NOMO-1 (cell line): ENCODE measurements at regions not wholly inside any gene's neighbourhood (a gene's known extent, or its start where the extent isn't known, plus 50 kb on each side); places are given as distances from the start of the nearest gene placed in this dataset.

Experiments used
- DNase-seq, 2 experiments: peaks; one replicate each; lab custom pipeline; 2025; ENCODE audit not compliant: unreplicated experiment in 2 of 2; lab: John Stamatoyannopoulos, UW

DNA sequence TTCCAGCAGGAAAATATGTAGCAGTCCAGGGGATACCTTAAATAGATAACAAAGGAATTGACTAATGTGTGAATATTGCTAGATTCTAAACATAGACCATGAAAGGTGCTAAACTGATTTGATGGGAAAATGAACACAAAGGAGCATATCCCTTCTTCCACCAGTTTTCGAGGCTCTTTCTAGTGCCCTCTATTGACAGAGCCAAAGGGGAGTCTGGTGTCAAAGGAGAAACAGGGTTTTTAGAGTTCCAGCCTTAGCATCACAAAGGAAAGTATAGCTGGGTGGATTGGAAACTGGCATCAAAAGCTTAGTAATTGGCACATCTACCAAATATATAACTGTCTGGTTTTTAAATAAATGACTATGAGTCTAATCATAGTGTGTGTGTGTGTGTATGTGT, 636.8 kb downstream of the ETV1 start:
- no peak for DNase-seq

DNA sequence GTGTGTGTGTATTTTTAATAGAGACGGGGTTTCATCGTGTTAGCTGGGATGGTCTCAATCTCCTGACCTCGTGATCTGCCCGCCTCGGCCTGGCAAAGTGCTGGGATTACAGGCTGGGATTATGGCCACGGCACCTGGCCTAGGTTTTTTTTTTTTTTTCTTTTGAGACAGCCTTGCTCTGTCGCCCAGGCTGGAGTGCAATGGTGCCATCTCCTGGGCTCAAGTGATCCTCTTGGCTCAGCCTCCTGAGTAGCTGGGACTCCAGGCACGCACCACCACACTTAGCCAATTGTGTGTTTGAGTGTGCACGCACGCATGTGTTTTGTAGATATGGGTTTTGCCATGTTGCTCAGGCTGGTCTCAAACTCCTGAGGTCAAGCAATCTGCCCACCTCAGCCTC, 629.8 kb downstream of the ETV1 start:
- DNase-seq = no peak

DNA sequence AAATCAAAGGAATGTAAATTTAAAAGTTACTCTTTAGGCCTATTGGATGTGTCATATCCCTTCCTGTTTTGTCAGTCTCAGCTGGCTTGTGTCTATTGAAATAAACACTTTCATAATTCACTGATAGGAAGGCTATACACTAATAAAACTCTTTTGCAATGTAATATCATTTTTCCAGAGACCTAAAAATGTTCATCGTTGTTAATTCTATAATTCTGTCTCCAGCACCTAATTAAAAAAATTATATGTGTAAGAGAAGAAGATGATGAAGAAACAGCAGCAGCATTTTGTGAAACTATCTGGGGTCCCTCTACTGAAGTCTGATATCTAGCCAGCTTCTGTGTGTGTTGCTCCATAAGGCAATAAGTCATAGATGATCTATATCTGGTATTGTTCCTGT, 602.7 kb downstream of the ETV1 start:
- no peak for DNase-seq

DNA sequence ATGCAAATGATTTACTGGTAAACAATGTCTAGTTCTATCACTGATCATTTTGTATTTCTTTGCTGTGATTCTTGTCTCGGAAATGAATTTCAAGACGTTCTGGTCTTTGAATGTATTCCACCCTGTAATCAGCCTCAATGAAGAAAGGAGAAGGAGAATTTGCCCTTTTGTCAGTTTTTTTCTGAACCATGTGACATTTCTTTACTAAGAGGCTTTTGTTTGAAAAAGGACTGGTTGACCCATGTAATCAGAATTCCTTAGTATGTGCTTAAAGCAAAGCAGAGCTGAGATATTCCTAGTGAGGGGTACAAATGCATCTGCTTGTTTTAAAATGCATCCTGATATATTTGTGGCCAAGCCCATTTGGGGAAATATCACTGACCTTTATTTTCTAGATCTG, 581.6 kb downstream of the ETV1 start:
- no peak for DNase-seq

- DNase-seq = no peak
These were observed 578.3 kb downstream of the ETV1 start for GRCh38 chr7:13411151-13411550.

GRCh38 chr7:13411636-13412035, 577.8 kb downstream of the ETV1 start:
- no peak for DNase-seq

- no peak for DNase-seq
These were observed 575.3 kb downstream of the ETV1 start for GRCh38 chr7:13414181-13414580.

GRCh38 chr7:13414661-13415107, 574.8 kb downstream of the ETV1 start:
- no peak for DNase-seq

- DNase-seq = peak in 1 of 2 experiments; percentile 42
These were observed 573.4 kb downstream of the ETV1 start for GRCh38 chr7:13416071-13416470.

GRCh38 chr7:13416544-13416943, 572.9 kb downstream of the ETV1 start:
- no peak for DNase-seq

GRCh38 chr7:13420726-13421125, 568.7 kb downstream of the ETV1 start:
- no peak for DNase-seq

DNA sequence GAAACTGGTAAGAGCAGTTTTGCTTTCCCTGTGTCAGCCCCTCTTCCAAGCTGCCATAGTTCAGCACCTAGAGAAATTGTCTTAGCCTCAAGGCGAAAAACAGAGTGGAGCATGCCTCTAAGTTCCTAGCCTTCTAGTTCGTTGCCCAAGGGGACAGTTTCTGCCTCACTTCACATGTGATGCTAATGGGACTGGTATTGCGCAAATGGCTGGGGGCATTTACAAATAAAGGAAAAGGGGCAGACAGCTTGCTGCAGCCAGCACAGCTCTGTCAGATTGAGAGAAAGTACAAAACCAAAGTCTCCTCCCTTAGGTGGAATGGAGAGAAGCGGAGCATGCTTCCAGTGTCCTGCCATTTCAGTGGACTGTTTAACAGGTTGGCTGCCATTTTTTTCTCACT, 567.7 kb downstream of the ETV1 start:
- no peak for DNase-seq

- no peak for DNase-seq
These were observed 555.5 kb downstream of the ETV1 start for GRCh38 chr7:13433946-13434345.

GRCh38 chr7:13442226-13442625, 547.2 kb downstream of the ETV1 start:
- DNase-seq = no peak

GRCh38 chr7:13447637-13448036, 541.8 kb downstream of the ETV1 start:
- no peak for DNase-seq

DNA sequence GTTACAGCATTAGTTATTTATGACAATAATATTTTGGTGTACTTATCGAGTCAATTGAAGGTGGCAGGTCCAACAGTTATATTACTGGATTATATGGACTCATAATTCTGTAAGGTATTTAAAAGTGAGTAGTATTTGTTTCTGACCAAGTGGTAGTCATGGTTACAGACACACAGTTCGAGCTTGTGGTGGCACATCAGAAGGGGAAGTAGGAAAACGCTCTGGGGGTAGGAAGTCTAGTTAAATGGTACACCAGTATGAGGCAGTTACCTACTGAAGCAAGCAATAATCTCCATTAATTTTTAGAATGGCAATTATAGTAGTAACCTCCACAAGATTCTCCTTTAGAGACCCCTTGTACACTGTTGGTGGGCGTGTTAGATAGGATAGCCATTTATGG, 541.2 kb downstream of the ETV1 start:
- DNase-seq = peak in 1 of 2 experiments; percentile 17

DNA sequence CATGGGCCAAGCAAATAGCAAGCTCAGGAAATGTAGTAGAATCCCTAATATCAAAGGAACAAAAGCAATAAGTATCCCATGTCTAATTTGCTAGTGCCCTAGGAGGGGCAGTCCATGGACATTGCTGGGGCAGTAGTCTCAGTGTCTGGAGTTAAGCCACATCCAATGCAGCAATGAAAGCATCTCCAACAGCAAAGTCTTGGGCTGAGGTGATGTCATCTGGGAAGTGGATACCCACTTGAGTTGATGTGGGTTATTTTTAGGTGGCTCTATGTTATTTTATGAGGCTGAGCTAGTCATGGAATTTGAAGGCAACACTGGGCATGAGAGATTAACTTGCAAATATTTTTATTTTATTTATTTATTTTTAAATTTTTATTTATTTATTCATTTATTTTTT, 540.0 kb downstream of the ETV1 start:
- no peak for DNase-seq

- no peak for DNase-seq
These were observed 534.4 kb downstream of the ETV1 start for GRCh38 chr7:13454916-13455592.

- DNase-seq = no peak
These were observed 531.7 kb downstream of the ETV1 start for GRCh38 chr7:13457790-13458189.

DNA sequence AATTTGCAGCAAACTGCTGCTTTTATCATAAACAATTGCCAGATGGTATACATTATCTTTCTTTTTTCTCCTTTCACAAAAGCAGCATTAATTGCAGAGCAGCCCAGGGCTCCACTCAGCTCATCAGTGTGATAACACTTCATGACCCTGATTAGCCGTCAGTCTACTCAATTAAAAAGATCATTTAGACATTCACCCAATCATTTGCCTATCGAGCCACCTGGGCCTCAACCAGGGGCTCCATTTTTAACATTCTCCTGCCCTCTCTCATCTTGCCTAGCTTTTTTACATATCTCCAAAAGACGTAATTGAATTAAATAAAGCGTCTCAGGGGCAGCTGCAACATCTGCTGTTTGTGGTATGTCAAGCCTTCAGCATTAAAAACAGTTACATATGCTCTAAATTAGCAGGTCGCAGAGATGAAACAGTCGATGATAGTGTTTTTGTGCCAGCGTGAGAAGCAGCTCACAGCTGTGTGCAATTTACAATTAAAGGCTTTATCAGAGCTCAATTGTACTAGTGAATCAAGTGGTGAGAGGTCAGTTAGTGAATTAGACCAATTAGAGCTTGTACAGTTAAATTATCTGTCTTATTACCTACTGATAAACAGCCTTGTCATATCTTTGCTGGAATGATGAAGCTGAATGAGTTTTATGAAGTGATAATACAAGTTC, 522.5 kb downstream of the ETV1 start:
- no peak for DNase-seq

- no peak for DNase-seq
These were observed 512.5 kb downstream of the ETV1 start for GRCh38 chr7:13476881-13477444.

DNA sequence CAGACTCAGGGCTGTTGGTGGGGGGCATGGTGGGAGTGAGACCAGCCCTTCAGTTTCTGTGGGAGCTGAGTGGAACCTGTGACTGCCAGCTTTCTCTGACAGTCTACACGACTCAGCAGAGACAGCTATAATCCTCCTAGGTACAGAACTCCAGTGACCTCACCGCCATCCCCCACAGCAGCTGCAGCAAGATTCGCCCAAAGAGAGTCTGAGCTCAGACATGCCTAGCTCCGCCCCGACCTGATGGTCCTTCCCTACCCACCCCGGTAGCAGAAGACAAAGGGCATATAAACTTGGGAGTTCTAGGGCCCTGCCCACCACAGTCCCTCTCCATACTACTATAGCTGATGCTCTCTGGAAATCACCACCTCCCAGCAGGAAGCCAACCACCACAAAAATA, 500.1 kb downstream of the ETV1 start:
- no peak for DNase-seq
